ENCODE measurements at regions not wholly inside any gene's neighbourhood (a gene's known extent, or its start where the extent isn't known, plus 50 kb on each side); places are given as distances from the start of the nearest gene placed in this dataset.

- TF ChIP-seq CTCF (conservative IDR thresholded peaks at IDR 0.05 in 1 of 2, IDR thresholded peaks at IDR 0.05 in 1 of 2; ENCODE audit: extremely low read depth in 1 of 2, insufficient read depth in 1 of 2, low read depth in 1 of 2, low read length in 2 of 2): no peak
- TF ChIP-seq EZH2 (IDR thresholded peaks at IDR 0.05; ENCODE audit: borderline replicate concordance, low read length): no peak
Observed at GRCh38 chr5:57102189-57102904, 71.5 kb upstream of the GPBP1 start.
